ENCODE measurements at regions not wholly inside any gene's neighbourhood (a gene's known extent, or its start where the extent isn't known, plus 50 kb on each side); places are given as distances from the start of the nearest gene placed in this dataset.
"Not testable (repeated sequence)": the region's sequence is repeated elsewhere in the genome, so short reads cannot be mapped to it uniquely, and the experiment has no call there.

GRCh38 chr10:121340271-121340831 is 257.9 kb downstream of the FGFR2 start:
- no peak for DNase-seq

GRCh38 chr10:121351540-121351939 is 246.7 kb downstream of the FGFR2 start:
- no peak for DNase-seq

- DNase-seq = no peak
Observed at GRCh38 chr10:121352231-121352855, 245.9 kb downstream of the FGFR2 start.

GRCh38 chr10:121355161-121355560 is 243.1 kb downstream of the FGFR2 start:
- DNase-seq = no peak

GRCh38 chr10:121356183-121356582 is 242.1 kb downstream of the FGFR2 start:
- no peak for DNase-seq

- no peak for DNase-seq
Observed at GRCh38 chr10:121357401-121357800, 240.8 kb downstream of the FGFR2 start.

- DNase-seq = no peak
Observed at GRCh38 chr10:121362026-121362425, 236.2 kb downstream of the FGFR2 start.

- DNase-seq = no peak
Observed at GRCh38 chr10:121365566-121365965, 232.7 kb downstream of the FGFR2 start.

GRCh38 chr10:121368347-121369025 is 229.8 kb downstream of the FGFR2 start:
- DNase-seq = peak; percentile 8

- no peak for DNase-seq
Observed at GRCh38 chr10:121369616-121370015, 228.6 kb downstream of the FGFR2 start.

GRCh38 chr10:121371836-121372235 is 226.4 kb downstream of the FGFR2 start:
- DNase-seq = no peak

GRCh38 chr10:121373411-121373810 is 224.8 kb downstream of the FGFR2 start:
- DNase-seq = no peak

GRCh38 chr10:121374121-121374520 is 224.1 kb downstream of the FGFR2 start:
- DNase-seq = no peak

- no peak for DNase-seq
Observed at GRCh38 chr10:121375172-121375571, 223.1 kb downstream of the FGFR2 start.

- no peak for DNase-seq
Observed at GRCh38 chr10:121378251-121378801, 219.9 kb downstream of the FGFR2 start.

GRCh38 chr10:121379013-121379412 is 219.2 kb downstream of the FGFR2 start:
- DNase-seq = no peak

GRCh38 chr10:121380211-121380610 is 218.0 kb downstream of the FGFR2 start:
- DNase-seq = no peak

GRCh38 chr10:121382029-121382520 is 216.2 kb downstream of the FGFR2 start:
- not testable (repeated sequence) for DNase-seq

GRCh38 chr10:121385136-121385535 is 213.1 kb downstream of the FGFR2 start:
- no peak for DNase-seq

GRCh38 chr10:121392657-121393056 is 205.6 kb downstream of the FGFR2 start:
- no peak for DNase-seq

- DNase-seq = no peak
Observed at GRCh38 chr10:121393522-121393921, 204.7 kb downstream of the FGFR2 start.

GRCh38 chr10:121400507-121400906 is 197.7 kb downstream of the FGFR2 start:
- not testable (repeated sequence) for DNase-seq

- DNase-seq = no peak
Observed at GRCh38 chr10:121403527-121403926, 194.7 kb downstream of the FGFR2 start.

- DNase-seq = no peak
Observed at GRCh38 chr10:121404611-121405010, 193.6 kb downstream of the FGFR2 start.

Measured in activated CD4-positive, alpha-beta T cell treated with anti-CD3 and anti-CD28 coated beads, Interleukin-2, Interleukin-6, amounts not matched to agents 100 ng/mL and 50 ng/mL, durations not matched to agents 16 hours and 8 hours (primary cell).